ENCODE measurements at regions not wholly inside any gene's neighbourhood (a gene's known extent, or its start where the extent isn't known, plus 50 kb on each side); places are given as distances from the start of the nearest gene placed in this dataset.

DNA sequence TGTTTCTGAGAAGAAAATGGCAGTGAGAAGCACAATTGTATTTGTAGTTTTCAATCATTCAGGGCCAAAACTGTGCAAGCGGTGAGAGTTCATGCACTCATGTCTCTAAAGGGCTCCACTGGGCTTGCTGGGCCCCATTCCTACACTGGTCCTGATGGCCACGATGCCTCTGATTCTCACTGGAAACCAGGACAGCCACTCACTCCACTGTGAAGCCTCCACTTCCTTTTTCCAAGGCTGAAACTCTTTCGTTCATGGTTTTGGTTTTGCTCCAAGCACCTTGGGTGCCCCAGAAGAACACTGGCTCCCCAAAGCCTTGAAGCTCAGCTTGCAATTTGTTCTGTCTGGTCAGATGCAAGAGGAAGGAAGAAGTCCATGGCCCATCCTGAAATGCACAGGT, 390.0 kb upstream of the MKI67 start:
- no peaks in the 10 kb centered on the region for H3F3A ChIP-seq (ENCODE audit: low read length, unreplicated experiment)
- ChIA-PET POLR2A (ENCODE audit: unreplicated experiment) (no interaction called here), CTCF (no interaction called here)
- H3K27ac ChIP-seq (ENCODE audit: low read length), result no peak overlapping the region
- no peak overlapping the region for H2AFZ ChIP-seq (ENCODE audit: low read length)
- no peaks in the 10 kb centered on the region for H3K9me3 ChIP-seq (ENCODE audit: low read length)
- no peaks in the 10 kb centered on the region for H3K27me3 ChIP-seq (ENCODE audit: low read length)
- H3K36me3 ChIP-seq (ENCODE audit: low read depth, low read length), result no peaks in the 10 kb centered on the region
- BruUV-seq (replicated peaks), result no TSS peak
- no peak overlapping the region for H3K4me2 ChIP-seq (ENCODE audit: low read length)
- no peak overlapping the region for H3K9ac ChIP-seq (ENCODE audit: low read length)
- TF ChIP-seq EZH2phosphoT487 (IDR thresholded peaks at IDR 0.05; ENCODE audit: borderline replicate concordance, low read length), result no peak
- no peak for TF ChIP-seq CTCF (conservative IDR thresholded peaks at IDR 0.05; ENCODE audit: low read depth, low read length)
- no peak for TF ChIP-seq EZH2 (IDR thresholded peaks at IDR 0.05; ENCODE audit: low read length, unreplicated experiment)
- intact Hi-C loops (cut with micrococcal nuclease), result no loop called here
- H3K4me3 ChIP-seq (ENCODE audit: low read length), result no peak overlapping the region
- ATAC-seq, result no peak
- H3K4me1 ChIP-seq (ENCODE audit: insufficient read depth, low read length), result no peaks in the 10 kb centered on the region
- H4K20me1 ChIP-seq (ENCODE audit: low read length), result no peaks in the 10 kb centered on the region
- no peaks in the 10 kb centered on the region for H3K79me2 ChIP-seq (ENCODE audit: low read length)
- DNase-seq, result no peak
- H3K9me2 ChIP-seq (replicated peaks; ENCODE audit: low read length), result no peaks in the 10 kb centered on the region

- TF ChIP-seq CTCF (conservative IDR thresholded peaks at IDR 0.05; ENCODE audit: low read depth, low read length) (no peak), EZH2 (IDR thresholded peaks at IDR 0.05; ENCODE audit: low read length, unreplicated experiment) (no peak), EZH2phosphoT487 (IDR thresholded peaks at IDR 0.05; ENCODE audit: borderline replicate concordance, low read length) (no peak)
- no peak overlapping the region for H3K4me2 ChIP-seq (ENCODE audit: low read length)
- ChIA-PET CTCF (no interaction called here), POLR2A (ENCODE audit: unreplicated experiment) (no interaction called here)
- no peak overlapping the region for H3K4me3 ChIP-seq (ENCODE audit: low read length)
- H3K9ac ChIP-seq (ENCODE audit: low read length), result no peak overlapping the region
- no peak overlapping the region for H3K27ac ChIP-seq (ENCODE audit: low read length)
- intact Hi-C loops (cut with micrococcal nuclease), result no loop called here
- no peaks in the 10 kb centered on the region for H3K9me2 ChIP-seq (replicated peaks; ENCODE audit: low read length)
- H3K4me1 ChIP-seq (ENCODE audit: insufficient read depth, low read length), result no peaks in the 10 kb centered on the region
- no peaks in the 10 kb centered on the region for H3K9me3 ChIP-seq (ENCODE audit: low read length)
- no peaks in the 10 kb centered on the region for H3K79me2 ChIP-seq (ENCODE audit: low read length)
- no peak for ATAC-seq
- H3K27me3 ChIP-seq (ENCODE audit: low read length), result no peaks in the 10 kb centered on the region
- H4K20me1 ChIP-seq (ENCODE audit: low read length), result no peaks in the 10 kb centered on the region
- H3F3A ChIP-seq (ENCODE audit: low read length, unreplicated experiment), result no peaks in the 10 kb centered on the region
- no peak for DNase-seq
- no TSS peak for BruUV-seq (replicated peaks)
- H3K36me3 ChIP-seq (ENCODE audit: low read depth, low read length), result no peaks in the 10 kb centered on the region
- H2AFZ ChIP-seq (ENCODE audit: low read length), result no peak overlapping the region
Measured at GRCh38 chr10:128517167-128517566, 390.9 kb upstream of the MKI67 start.

GRCh38 chr10:128518000-128518399, 391.8 kb upstream of the MKI67 start:
- POLR2A ChIA-PET (ENCODE audit: unreplicated experiment), result no interaction called here
- Histone ChIP-seq H3K27me3 (ENCODE audit: low read length) (no peaks in the 10 kb centered on the region), H3K4me2 (ENCODE audit: low read length) (no peak overlapping the region)

More at GRCh38 chr10:128518000-128518399, 391.8 kb upstream of the MKI67 start:
- no peak overlapping the region for H3K9ac ChIP-seq (ENCODE audit: low read length)
- intact Hi-C loops (cut with micrococcal nuclease), result no loop called here
- CTCF ChIA-PET, result no interaction called here
- DNase-seq, result no peak
- H3K27ac ChIP-seq (ENCODE audit: low read length), result no peak overlapping the region
- BruUV-seq (replicated peaks), result no TSS peak
- H4K20me1 ChIP-seq (ENCODE audit: low read length), result no peaks in the 10 kb centered on the region
- ATAC-seq, result no peak
- no peaks in the 10 kb centered on the region for H3K9me3 ChIP-seq (ENCODE audit: low read length)
- TF ChIP-seq CTCF (conservative IDR thresholded peaks at IDR 0.05; ENCODE audit: low read depth, low read length), result no peak
- TF ChIP-seq EZH2phosphoT487 (IDR thresholded peaks at IDR 0.05; ENCODE audit: borderline replicate concordance, low read length), result no peak
- no peak for TF ChIP-seq EZH2 (IDR thresholded peaks at IDR 0.05; ENCODE audit: low read length, unreplicated experiment)
- no peaks in the 10 kb centered on the region for H3K4me1 ChIP-seq (ENCODE audit: insufficient read depth, low read length)
- no peaks in the 10 kb centered on the region for H3K36me3 ChIP-seq (ENCODE audit: low read depth, low read length)
- no peaks in the 10 kb centered on the region for H3K9me2 ChIP-seq (replicated peaks; ENCODE audit: low read length)
- H3K4me3 ChIP-seq (ENCODE audit: low read length), result no peak overlapping the region
- H3K79me2 ChIP-seq (ENCODE audit: low read length), result no peaks in the 10 kb centered on the region
- no peaks in the 10 kb centered on the region for H3F3A ChIP-seq (ENCODE audit: low read length, unreplicated experiment)
- no peak overlapping the region for H2AFZ ChIP-seq (ENCODE audit: low read length)

Measured in PC-3 (cell line).